Astrocyte of the cerebellum (primary cell): ENCODE measurements at regions not wholly inside any gene's neighbourhood (a gene's known extent, or its start where the extent isn't known, plus 50 kb on each side); places are given as distances from the start of the nearest gene placed in this dataset.

Source experiments
- DNase-seq: peaks from one replicate; pipeline ENCODE4 v3.0.0-alpha.2; 2011; ENCODE audit warnings: low read depth
- H3K4me3 ChIP-seq: 2 replicates; pipeline ENCODE4 v1.5.1; 2011; ENCODE audit warnings: mild to moderate bottlenecking, low read depth, low read length, moderate library complexity
- CTCF ChIP-seq: IDR thresholded peaks from 2 replicates; pipeline ENCODE4 v1.5.1; 2012; ENCODE audit warnings: low read length, low read depth, moderate library complexity, mild to moderate bottlenecking; ENCODE audit errors: missing control alignments
- in situ Hi-C: cut with HindIII; loops from 2 replicates; pipeline ENCODE4 v1.10.0; 2017; ENCODE audit warnings: low sequenced_read_pairs

GRCh38 chr11:36928621-36929020 lies 330.6 kb upstream of the RAG2 start:
- no peak overlapping the region for H3K4me3 ChIP-seq
- DNase-seq: no peak
- TF ChIP-seq CTCF: no peak
- in situ Hi-C loops: no loop called here

GRCh38 chr11:36899800-36900199 lies 301.8 kb upstream of the RAG2 start:
- TF ChIP-seq CTCF: no peak
- in situ Hi-C loops: no loop called here
- no peak for DNase-seq
- H3K4me3 ChIP-seq: no peak overlapping the region

- no peak for DNase-seq
- H3K4me3 ChIP-seq: no peak overlapping the region
- no peak for TF ChIP-seq CTCF
- in situ Hi-C loops: no loop called here
Measured at GRCh38 chr11:36890841-36891240, 292.8 kb upstream of the RAG2 start.

- in situ Hi-C loops: no loop called here
- no peak for TF ChIP-seq CTCF
- DNase-seq: no peak
- H3K4me3 ChIP-seq: no peak overlapping the region
Measured at GRCh38 chr11:36890121-36890679, 292.2 kb upstream of the RAG2 start.

GRCh38 chr11:36885154-36885553 lies 287.1 kb upstream of the RAG2 start:
- no peak for DNase-seq
- no peak overlapping the region for H3K4me3 ChIP-seq
- in situ Hi-C loops: no loop called here
- TF ChIP-seq CTCF: no peak

GRCh38 chr11:36878737-36879136 lies 280.7 kb upstream of the RAG2 start:
- no peak for TF ChIP-seq CTCF
- in situ Hi-C loops: no loop called here
- no peak overlapping the region for H3K4me3 ChIP-seq
- DNase-seq: no peak

GRCh38 chr11:36877149-36877548 lies 279.1 kb upstream of the RAG2 start:
- no peak for DNase-seq
- H3K4me3 ChIP-seq: no peak overlapping the region
- no peak for TF ChIP-seq CTCF
- in situ Hi-C loops: no loop called here
